ENCODE measurements at regions not wholly inside any gene's neighbourhood (a gene's known extent, or its start where the extent isn't known, plus 50 kb on each side); places are given as distances from the start of the nearest gene placed in this dataset.

DNA sequence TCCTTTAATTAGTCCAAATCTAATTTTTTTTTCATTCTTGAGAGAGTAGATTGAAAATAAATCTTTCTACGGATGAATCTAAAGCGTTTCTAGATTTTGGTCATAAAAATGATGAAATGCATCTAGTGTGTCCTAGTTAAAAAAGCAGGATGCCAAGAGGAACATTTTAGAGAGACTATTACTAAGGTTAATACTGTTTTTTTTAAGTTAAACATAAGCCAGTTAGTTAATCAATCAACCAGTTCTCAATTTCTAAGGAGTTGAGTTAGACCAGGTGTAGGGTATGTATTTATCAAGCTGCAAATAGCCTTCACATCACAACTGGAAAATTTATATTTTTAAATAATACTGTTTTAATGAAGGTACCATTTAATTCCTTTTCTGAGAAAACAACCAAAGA is 679.5 kb upstream of the IGFBP7 start:
- no peak for DNase-seq (ENCODE audit: low spot score)
- in situ Hi-C loops (cut with MboI; ENCODE audit: low sequenced_read_pairs, unreplicated experiment), result no loop called here
- TF ChIP-seq, protein P1, sequence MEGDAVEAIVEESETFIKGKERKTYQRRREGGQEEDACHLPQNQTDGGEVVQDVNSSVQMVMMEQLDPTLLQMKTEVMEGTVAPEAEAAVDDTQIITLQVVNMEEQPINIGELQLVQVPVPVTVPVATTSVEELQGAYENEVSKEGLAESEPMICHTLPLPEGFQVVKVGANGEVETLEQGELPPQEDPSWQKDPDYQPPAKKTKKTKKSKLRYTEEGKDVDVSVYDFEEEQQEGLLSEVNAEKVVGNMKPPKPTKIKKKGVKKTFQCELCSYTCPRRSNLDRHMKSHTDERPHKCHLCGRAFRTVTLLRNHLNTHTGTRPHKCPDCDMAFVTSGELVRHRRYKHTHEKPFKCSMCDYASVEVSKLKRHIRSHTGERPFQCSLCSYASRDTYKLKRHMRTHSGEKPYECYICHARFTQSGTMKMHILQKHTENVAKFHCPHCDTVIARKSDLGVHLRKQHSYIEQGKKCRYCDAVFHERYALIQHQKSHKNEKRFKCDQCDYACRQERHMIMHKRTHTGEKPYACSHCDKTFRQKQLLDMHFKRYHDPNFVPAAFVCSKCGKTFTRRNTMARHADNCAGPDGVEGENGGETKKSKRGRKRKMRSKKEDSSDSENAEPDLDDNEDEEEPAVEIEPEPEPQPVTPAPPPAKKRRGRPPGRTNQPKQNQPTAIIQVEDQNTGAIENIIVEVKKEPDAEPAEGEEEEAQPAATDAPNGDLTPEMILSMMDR (IDR thresholded peaks at IDR 0.05; ENCODE audit: borderline replicate concordance, control extremely low read depth, extremely low read depth, insufficient read depth, missing control alignments), result no peak

DNA sequence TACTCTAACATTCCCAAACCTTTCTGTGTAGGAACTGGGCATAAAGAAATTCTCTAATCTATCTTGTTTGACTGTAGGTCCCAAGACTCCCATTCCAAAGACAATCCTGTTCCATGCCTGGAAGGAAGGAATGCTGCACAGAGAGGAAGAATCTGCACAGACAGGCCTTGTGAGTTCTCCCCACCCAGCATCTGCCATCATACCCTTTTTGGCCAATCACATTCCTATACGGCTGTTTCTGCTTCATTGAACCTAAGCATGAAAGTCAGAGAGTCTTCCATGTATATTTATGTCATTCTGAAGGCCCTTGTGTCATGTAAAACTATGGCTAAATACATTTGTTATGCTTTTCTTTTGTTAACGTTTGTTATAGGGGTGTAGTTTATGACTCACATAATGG is 667.7 kb upstream of the IGFBP7 start:
- in situ Hi-C loops (cut with MboI; ENCODE audit: low sequenced_read_pairs, unreplicated experiment), result no loop called here
- TF ChIP-seq, protein P1 (IDR thresholded peaks at IDR 0.05; ENCODE audit: borderline replicate concordance, control extremely low read depth, extremely low read depth, insufficient read depth, missing control alignments), result no peak
- no peak for DNase-seq (ENCODE audit: low spot score)

DNA sequence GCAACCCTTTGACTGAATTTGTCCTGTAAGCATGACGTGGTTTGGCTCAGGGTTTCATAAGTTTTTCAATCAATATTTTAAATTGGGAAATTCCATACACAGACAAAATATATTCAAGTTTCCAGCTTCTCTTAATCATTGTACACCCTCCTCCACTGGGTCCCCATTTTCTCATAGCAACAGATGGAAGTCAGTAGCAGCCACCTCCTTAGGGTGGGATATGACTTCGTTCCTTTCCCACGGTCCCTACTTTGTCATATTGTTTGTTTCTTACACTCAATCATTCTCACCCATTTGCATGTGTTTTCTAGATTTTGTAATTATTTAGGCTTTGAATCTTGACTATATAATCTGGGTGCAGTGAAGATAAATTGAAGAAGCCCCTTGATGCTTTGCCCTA is 664.5 kb upstream of the IGFBP7 start:
- TF ChIP-seq, protein P1 (IDR thresholded peaks at IDR 0.05; ENCODE audit: borderline replicate concordance, control extremely low read depth, extremely low read depth, insufficient read depth, missing control alignments), result no peak
- in situ Hi-C loops (cut with MboI; ENCODE audit: low sequenced_read_pairs, unreplicated experiment), result no loop called here

DNA sequence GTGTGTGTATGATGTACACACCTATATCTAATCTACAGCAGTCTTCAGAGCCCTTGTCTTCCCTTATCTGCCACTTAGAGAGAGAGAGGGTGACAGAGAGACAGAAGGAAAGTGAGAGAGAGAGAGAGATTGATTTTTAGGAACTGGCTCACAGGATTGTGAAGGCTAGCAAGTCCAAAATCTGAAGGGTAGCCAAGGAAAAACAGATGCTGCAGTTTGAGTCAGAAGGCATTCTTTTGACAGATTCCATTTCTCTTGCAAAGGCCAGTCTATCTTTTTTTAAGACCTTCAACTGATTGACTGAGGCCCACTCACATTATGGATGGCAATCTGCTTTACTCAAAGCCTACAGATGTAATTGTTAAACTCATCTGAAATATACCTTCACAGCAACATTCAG is 664.0 kb upstream of the IGFBP7 start:
- in situ Hi-C loops (cut with MboI; ENCODE audit: low sequenced_read_pairs, unreplicated experiment), result no loop called here
- TF ChIP-seq, protein P1 (IDR thresholded peaks at IDR 0.05; ENCODE audit: borderline replicate concordance, control extremely low read depth, extremely low read depth, insufficient read depth, missing control alignments), result no peak
- DNase-seq (ENCODE audit: low spot score), result no peak

More for the DNA sequence above, 664.5 kb upstream of the IGFBP7 start:
- DNase-seq (ENCODE audit: low spot score), result no peak

DNA sequence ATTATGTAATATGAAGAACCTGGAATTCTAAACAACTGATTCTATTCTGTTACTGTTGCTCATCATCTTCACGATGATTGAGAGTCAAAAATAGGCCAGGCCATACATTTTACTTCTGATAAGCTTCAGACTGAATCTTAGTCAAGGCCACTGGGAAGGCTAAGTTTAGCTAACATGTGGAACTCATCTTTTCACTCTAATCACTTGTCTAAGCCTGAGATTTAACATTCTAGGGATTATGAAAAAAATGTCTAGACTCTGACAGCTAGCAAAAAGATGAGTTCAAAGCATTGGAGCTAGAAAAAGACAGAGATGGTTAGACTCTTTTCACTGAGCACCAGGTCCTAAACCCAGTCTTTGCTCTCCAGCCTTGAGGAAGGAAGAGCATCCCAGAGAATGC is 656.2 kb upstream of the IGFBP7 start:
- in situ Hi-C loops (cut with MboI; ENCODE audit: low sequenced_read_pairs, unreplicated experiment), result no loop called here
- TF ChIP-seq, protein P1 (IDR thresholded peaks at IDR 0.05; ENCODE audit: borderline replicate concordance, control extremely low read depth, extremely low read depth, insufficient read depth, missing control alignments), result no peak
- no peak for DNase-seq (ENCODE audit: low spot score)

DNA sequence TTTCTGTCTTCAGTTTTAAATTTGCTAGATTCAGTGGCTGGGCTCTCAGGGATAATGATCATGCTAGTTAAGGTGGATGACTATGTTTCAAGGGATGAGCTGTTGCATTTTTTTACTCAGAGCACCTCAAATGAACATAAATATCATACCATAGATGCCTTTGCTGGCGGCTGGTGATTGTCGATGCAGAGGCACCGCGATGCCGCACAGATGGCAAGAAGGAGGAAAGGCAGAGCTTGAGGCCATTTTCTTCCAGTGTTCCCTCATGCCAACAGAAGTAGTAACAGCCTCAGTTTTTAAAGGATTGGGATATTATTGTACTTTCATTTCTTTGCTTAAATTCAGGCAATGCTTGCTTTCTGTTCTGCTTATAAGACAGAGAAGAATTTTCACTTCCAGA is 654.7 kb upstream of the IGFBP7 start:
- TF ChIP-seq, protein P1 (IDR thresholded peaks at IDR 0.05; ENCODE audit: borderline replicate concordance, control extremely low read depth, extremely low read depth, insufficient read depth, missing control alignments), result no peak

DNA sequence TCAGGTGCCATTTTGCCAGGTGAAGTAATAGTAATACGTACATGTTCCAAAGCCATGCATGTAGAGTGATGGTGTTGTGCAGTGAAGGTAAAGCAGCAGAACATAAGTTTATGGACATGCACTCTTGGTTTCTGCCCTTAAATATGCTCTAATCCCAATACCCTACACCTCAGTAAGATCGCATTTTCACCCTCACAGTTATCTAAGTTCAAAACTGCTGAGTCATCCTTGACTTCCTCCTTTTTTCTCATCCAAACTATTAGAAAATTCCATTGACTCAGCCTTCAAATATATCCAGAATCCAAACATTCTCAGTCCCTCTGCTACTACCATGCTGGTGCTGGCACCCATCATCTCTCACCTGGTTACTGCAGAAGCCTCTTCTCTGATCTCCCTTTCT is 652.9 kb upstream of the IGFBP7 start:
- no peak for DNase-seq (ENCODE audit: low spot score)
- in situ Hi-C loops (cut with MboI; ENCODE audit: low sequenced_read_pairs, unreplicated experiment), result no loop called here
- TF ChIP-seq, protein P1 (IDR thresholded peaks at IDR 0.05; ENCODE audit: borderline replicate concordance, control extremely low read depth, extremely low read depth, insufficient read depth, missing control alignments), result no peak

More for the DNA sequence above, 654.7 kb upstream of the IGFBP7 start:
- no peak for DNase-seq (ENCODE audit: low spot score)
- in situ Hi-C loops (cut with MboI; ENCODE audit: low sequenced_read_pairs, unreplicated experiment), result no loop called here
